Vagina (tissue), 2 donors: ENCODE measurements at regions not wholly inside any gene's neighbourhood (a gene's known extent, or its start where the extent isn't known, plus 50 kb on each side); places are given as distances from the start of the nearest gene placed in this dataset.

Source experiments
- POLR2AphosphoS5 ChIP-seq, 2 donors: sonication (generic); formaldehyde crosslinking; IDR thresholded peaks; one replicate each; pipeline ENCODE4 v1.9.0; 2017; ENCODE audit warnings: antibody characterized with exemption in 2 of 2, mild to moderate bottlenecking in 2 of 2, low read depth in 1 of 2; ENCODE audit not compliant: insufficient read depth in 1 of 2
- TF ChIP-seq, protein P1 (sequence below), 3 experiments: fragments of 450-650 bp in 2 of 3; fragments of 200-600 bp in 1 of 3; sonication (generic) in 1 of 3; IDR thresholded peaks; one replicate each; pipeline ENCODE4 v1.5.1; 2017 to 2019; ENCODE audit warnings: antibody characterized with exemption in 3 of 3, mild to moderate bottlenecking in 2 of 3, moderate library complexity in 2 of 3

DNA sequence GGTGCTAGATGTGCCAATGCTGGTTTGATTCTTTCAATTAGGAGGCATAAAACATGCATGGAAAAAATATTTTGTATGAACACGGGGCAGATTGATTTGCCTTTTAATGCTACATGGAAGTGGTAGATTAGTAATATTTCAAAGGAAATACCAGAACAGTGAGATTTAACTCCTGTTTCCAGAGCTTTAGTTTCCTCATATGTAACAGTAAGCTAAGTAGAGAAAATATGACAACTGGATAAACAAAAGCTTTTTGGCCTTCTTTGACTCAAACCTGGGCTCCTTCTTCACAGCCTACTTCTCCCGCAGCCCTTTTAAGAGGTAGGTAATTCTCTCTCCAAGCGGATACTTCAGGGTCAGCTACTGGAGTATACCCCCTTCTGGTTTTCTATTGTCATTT lies 254.2 kb upstream of the TRPC7 start:
- TF ChIP-seq, protein P1, sequence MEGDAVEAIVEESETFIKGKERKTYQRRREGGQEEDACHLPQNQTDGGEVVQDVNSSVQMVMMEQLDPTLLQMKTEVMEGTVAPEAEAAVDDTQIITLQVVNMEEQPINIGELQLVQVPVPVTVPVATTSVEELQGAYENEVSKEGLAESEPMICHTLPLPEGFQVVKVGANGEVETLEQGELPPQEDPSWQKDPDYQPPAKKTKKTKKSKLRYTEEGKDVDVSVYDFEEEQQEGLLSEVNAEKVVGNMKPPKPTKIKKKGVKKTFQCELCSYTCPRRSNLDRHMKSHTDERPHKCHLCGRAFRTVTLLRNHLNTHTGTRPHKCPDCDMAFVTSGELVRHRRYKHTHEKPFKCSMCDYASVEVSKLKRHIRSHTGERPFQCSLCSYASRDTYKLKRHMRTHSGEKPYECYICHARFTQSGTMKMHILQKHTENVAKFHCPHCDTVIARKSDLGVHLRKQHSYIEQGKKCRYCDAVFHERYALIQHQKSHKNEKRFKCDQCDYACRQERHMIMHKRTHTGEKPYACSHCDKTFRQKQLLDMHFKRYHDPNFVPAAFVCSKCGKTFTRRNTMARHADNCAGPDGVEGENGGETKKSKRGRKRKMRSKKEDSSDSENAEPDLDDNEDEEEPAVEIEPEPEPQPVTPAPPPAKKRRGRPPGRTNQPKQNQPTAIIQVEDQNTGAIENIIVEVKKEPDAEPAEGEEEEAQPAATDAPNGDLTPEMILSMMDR (IDR thresholded peaks at IDR 0.05) = no peak
- no peak for TF ChIP-seq POLR2AphosphoS5 (IDR thresholded peaks at IDR 0.05; ENCODE audit: insufficient read depth in 1 of 2, low read depth in 1 of 2)
